ENCODE measurements at regions not wholly inside any gene's neighbourhood (a gene's known extent, or its start where the extent isn't known, plus 50 kb on each side); places are given as distances from the start of the nearest gene placed in this dataset.

GRCh38 chr11:97743205-97743742, 1277.5 kb upstream of the CNTN5 start:
- DNase-seq, result no peak
- Histone ChIP-seq H4K20me1 (ENCODE audit: low read length) (no peaks in the 10 kb centered on the region), H2AFZ (ENCODE audit: low read length) (no peak overlapping the region), H3K27me3 (ENCODE audit: low read length) (no peaks in the 10 kb centered on the region), H3F3A (ENCODE audit: low read length, unreplicated experiment) (no peaks in the 10 kb centered on the region), H3K9me2 (replicated peaks; ENCODE audit: low read length) (no peaks in the 10 kb centered on the region), H3K36me3 (ENCODE audit: low read depth, low read length) (no peaks in the 10 kb centered on the region), H3K4me2 (ENCODE audit: low read length) (no peak overlapping the region), H3K4me3 (ENCODE audit: low read length) (no peak overlapping the region), H3K4me1 (ENCODE audit: insufficient read depth, low read length) (no peaks in the 10 kb centered on the region), H3K9me3 (ENCODE audit: low read length) (no peaks in the 10 kb centered on the region), H3K79me2 (ENCODE audit: low read length) (no peaks in the 10 kb centered on the region), H3K27ac (ENCODE audit: low read length) (no peak overlapping the region), H3K9ac (ENCODE audit: low read length) (no peak overlapping the region)
- TF ChIP-seq CTCF (conservative IDR thresholded peaks at IDR 0.05; ENCODE audit: low read depth, low read length) (no peak), EZH2 (IDR thresholded peaks at IDR 0.05; ENCODE audit: low read length, unreplicated experiment) (no peak), EZH2phosphoT487 (IDR thresholded peaks at IDR 0.05; ENCODE audit: borderline replicate concordance, low read length) (no peak)
- intact Hi-C loops (cut with micrococcal nuclease), result no loop called here
- ATAC-seq, result no peak
- ChIA-PET POLR2A (ENCODE audit: unreplicated experiment) (no interaction called here), CTCF (no interaction called here)
- BruUV-seq (replicated peaks), result no TSS peak

GRCh38 chr11:97745515-97746050, 1275.2 kb upstream of the CNTN5 start:
- H3K4me3 ChIP-seq (ENCODE audit: low read length), result no peak overlapping the region
- H3K4me1 ChIP-seq (ENCODE audit: insufficient read depth, low read length), result no peaks in the 10 kb centered on the region
- no peaks in the 10 kb centered on the region for H3F3A ChIP-seq (ENCODE audit: low read length, unreplicated experiment)
- H2AFZ ChIP-seq (ENCODE audit: low read length), result no peak overlapping the region
- intact Hi-C loops (cut with micrococcal nuclease), result no loop called here
- POLR2A ChIA-PET (ENCODE audit: unreplicated experiment), result no interaction called here
- no peaks in the 10 kb centered on the region for H3K36me3 ChIP-seq (ENCODE audit: low read depth, low read length)
- H3K9ac ChIP-seq (ENCODE audit: low read length), result no peak overlapping the region
- ATAC-seq (no peak), DNase-seq (no peak)
- H3K27me3 ChIP-seq (ENCODE audit: low read length), result no peaks in the 10 kb centered on the region
- no TSS peak for BruUV-seq (replicated peaks)
- H3K9me3 ChIP-seq (ENCODE audit: low read length), result 0 out of 2 replicates have a peak, but pooled peaks cover 4% of the 10 kb centered on the region
- H4K20me1 ChIP-seq (ENCODE audit: low read length), result no peaks in the 10 kb centered on the region
- CTCF ChIA-PET, result no interaction called here
- H3K4me2 ChIP-seq (ENCODE audit: low read length), result no peak overlapping the region
- no peak for TF ChIP-seq EZH2 (IDR thresholded peaks at IDR 0.05; ENCODE audit: low read length, unreplicated experiment)
- TF ChIP-seq EZH2phosphoT487 (IDR thresholded peaks at IDR 0.05; ENCODE audit: borderline replicate concordance, low read length), result no peak
- TF ChIP-seq CTCF (conservative IDR thresholded peaks at IDR 0.05; ENCODE audit: low read depth, low read length), result no peak
- H3K79me2 ChIP-seq (ENCODE audit: low read length), result no peaks in the 10 kb centered on the region
- no peaks in the 10 kb centered on the region for H3K9me2 ChIP-seq (replicated peaks; ENCODE audit: low read length)
- no peak overlapping the region for H3K27ac ChIP-seq (ENCODE audit: low read length)

- Histone ChIP-seq H3K36me3 (ENCODE audit: low read depth, low read length) (no peaks in the 10 kb centered on the region), H3F3A (ENCODE audit: low read length, unreplicated experiment) (no peaks in the 10 kb centered on the region), H3K79me2 (ENCODE audit: low read length) (no peaks in the 10 kb centered on the region), H3K27me3 (ENCODE audit: low read length) (no peaks in the 10 kb centered on the region), H3K9ac (ENCODE audit: low read length) (no peak overlapping the region), H4K20me1 (ENCODE audit: low read length) (no peaks in the 10 kb centered on the region), H3K4me3 (ENCODE audit: low read length) (no peak overlapping the region), H3K4me2 (ENCODE audit: low read length) (no peak overlapping the region), H3K4me1 (ENCODE audit: insufficient read depth, low read length) (no peaks in the 10 kb centered on the region), H2AFZ (ENCODE audit: low read length) (no peak overlapping the region), H3K27ac (ENCODE audit: low read length) (no peak overlapping the region), H3K9me3 (ENCODE audit: low read length) (0 out of 2 replicates have a peak, but pooled peaks cover 4% of the 10 kb centered on the region), H3K9me2 (replicated peaks; ENCODE audit: low read length) (no peaks in the 10 kb centered on the region)
- ATAC-seq (no peak), DNase-seq (no peak)
- TF ChIP-seq EZH2phosphoT487 (IDR thresholded peaks at IDR 0.05; ENCODE audit: borderline replicate concordance, low read length), result no peak
- no peak for TF ChIP-seq CTCF (conservative IDR thresholded peaks at IDR 0.05; ENCODE audit: low read depth, low read length)
- no peak for TF ChIP-seq EZH2 (IDR thresholded peaks at IDR 0.05; ENCODE audit: low read length, unreplicated experiment)
- ChIA-PET POLR2A (ENCODE audit: unreplicated experiment) (interaction anchor here (0.6 kb wide), 1 partner anchor 358 kb away, joined by 4 read pairs; no protein-coding TSS in a partner anchor), CTCF (interaction anchor here (0.7 kb wide), 1 partner anchor 14 kb away, joined by 7 read pairs; no protein-coding TSS in a partner anchor)
- intact Hi-C loops (cut with micrococcal nuclease), result no loop called here
- no TSS peak for BruUV-seq (replicated peaks)
Observed at GRCh38 chr11:97746818-97747217, 1273.9 kb upstream of the CNTN5 start.
